Bronchial epithelial cell (primary cell): ENCODE measurements at regions not wholly inside any gene's neighbourhood (a gene's known extent, or its start where the extent isn't known, plus 50 kb on each side); places are given as distances from the start of the nearest gene placed in this dataset.
A peak's percentile ranks its signal among the peaks of the same experiment; 100 is the strongest.

ENCODE experiments used
- DNase-seq: peaks from one replicate; pipeline ENCODE4 v3.0.0-alpha.2; 2010; ENCODE audit warnings: low read depth
- FAIRE-seq: peaks from 2 replicates; lab custom pipeline; 2011; peaks lifted over from hg19 to GRCh38; lab: Jason Lieb, UNC
- H3K27me3 ChIP-seq: 2 replicates; pipeline ENCODE4 v1.5.1; 2011; ENCODE audit warnings: low read length; ENCODE audit not compliant: control insufficient read depth, insufficient read depth
- H3K36me3 ChIP-seq: 2 replicates; pipeline ENCODE4 v1.5.1; 2011; ENCODE audit warnings: low read length; ENCODE audit not compliant: control insufficient read depth, insufficient read depth
- H3K4me3 ChIP-seq: 2 replicates; pipeline ENCODE4 v1.5.1; 2011; ENCODE audit warnings: mild to moderate bottlenecking, low read depth, low read length, control low read depth
- CTCF ChIP-seq: IDR thresholded peaks from 2 replicates; pipeline ENCODE4 v1.5.1; 2011; ENCODE audit warnings: mild to moderate bottlenecking, moderate library complexity, low read length, control low read depth, inconsistent platforms; ENCODE audit not compliant: insufficient read depth, severe bottlenecking

GRCh38 chr5:158419186-158419585, 560.2 kb upstream of the CLINT1 start:
- no peak for DNase-seq
- Histone ChIP-seq H3K36me3 (no peaks in the 10 kb centered on the region), H3K4me3 (no peak overlapping the region), H3K27me3 (no peaks in the 10 kb centered on the region)
- no peak for FAIRE-seq
- TF ChIP-seq CTCF: no peak

DNA sequence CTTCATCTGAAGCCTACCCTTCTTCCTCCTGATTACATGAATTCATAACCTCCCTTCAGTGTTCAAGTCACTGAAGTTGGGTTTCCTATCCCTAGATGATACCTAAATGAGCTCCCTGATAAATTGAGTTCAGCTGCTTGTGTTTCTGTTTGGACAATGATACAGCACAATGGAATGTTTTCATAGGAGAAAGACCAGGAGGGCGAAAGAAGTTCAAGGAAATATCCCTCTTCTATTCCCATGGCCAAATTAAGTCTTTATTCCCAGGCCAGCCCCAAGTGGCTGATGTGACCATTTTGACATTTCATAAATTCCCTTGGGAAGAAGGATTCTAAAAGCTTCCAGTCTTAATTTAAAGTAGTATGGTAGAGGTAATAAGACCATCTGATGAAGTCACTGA, 555.8 kb upstream of the CLINT1 start:
- no peak for TF ChIP-seq CTCF
- Histone ChIP-seq H3K4me3 (no peak overlapping the region), H3K27me3 (no peaks in the 10 kb centered on the region), H3K36me3 (no peaks in the 10 kb centered on the region)
- DNase-seq (peak; percentile 75), FAIRE-seq (no peak)

- Histone ChIP-seq H3K27me3 (no peaks in the 10 kb centered on the region), H3K36me3 (no peaks in the 10 kb centered on the region), H3K4me3 (no peak overlapping the region)
- FAIRE-seq (no peak), DNase-seq (no peak)
- no peak for TF ChIP-seq CTCF
Measured at GRCh38 chr5:158414333-158414762, 555.4 kb upstream of the CLINT1 start.

DNA sequence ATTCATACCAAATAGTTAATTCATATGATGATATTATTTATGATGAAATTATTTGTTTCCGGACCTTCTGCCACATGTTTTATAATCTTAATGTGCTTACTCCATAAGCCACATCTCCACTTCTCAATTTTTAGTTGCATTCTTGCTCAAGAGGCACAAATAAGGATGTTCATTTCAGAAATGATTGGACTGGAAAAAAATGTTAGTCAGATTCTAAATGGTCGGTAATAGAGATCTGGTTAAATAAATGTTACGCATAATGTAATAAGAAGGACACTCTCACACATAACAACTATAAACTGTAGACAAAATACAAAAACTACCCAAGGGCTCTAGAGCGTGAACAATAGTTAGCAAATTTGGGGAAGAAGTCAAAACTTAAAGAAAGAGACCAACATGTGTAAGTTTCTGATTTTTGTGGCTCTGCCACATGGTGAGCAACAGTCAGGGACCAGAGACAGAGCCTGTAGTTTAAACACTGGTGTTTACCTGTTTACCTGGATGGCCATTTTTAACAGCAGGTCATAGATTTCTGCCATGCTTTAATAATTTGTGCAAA, 554.3 kb upstream of the CLINT1 start:
- H3K36me3 ChIP-seq: no peaks in the 10 kb centered on the region
- no peak for TF ChIP-seq CTCF
- FAIRE-seq: no peak

GRCh38 chr5:158410976-158411375, 552.0 kb upstream of the CLINT1 start:
- no peak for TF ChIP-seq CTCF
- FAIRE-seq (no peak), DNase-seq (no peak)
- H3K36me3 ChIP-seq: no peaks in the 10 kb centered on the region
- no peak overlapping the region for H3K4me3 ChIP-seq
- H3K27me3 ChIP-seq: no peaks in the 10 kb centered on the region

More for the DNA sequence above, 554.3 kb upstream of the CLINT1 start:
- no peaks in the 10 kb centered on the region for H3K27me3 ChIP-seq
- no peak for DNase-seq
- no peak overlapping the region for H3K4me3 ChIP-seq

DNA sequence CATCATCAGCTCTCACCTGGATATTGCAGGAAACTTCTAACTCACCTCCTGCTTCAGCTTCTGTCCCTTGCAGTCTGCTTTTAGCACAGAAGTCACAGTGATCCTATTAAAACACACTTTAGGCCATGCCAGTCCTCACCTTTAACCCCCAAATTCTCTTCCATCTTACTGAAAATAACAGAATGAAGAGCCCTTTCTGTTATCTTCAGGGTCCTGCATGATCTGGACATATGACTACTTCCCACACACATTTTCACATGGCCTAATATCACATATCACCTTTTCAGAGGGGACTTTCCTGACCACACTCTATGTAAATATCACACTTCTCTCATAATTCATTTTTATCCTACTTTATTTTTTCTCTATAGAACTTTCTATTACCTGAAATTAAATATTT, 550.6 kb upstream of the CLINT1 start:
- H3K27me3 ChIP-seq: no peaks in the 10 kb centered on the region
- DNase-seq (no peak), FAIRE-seq (no peak)
- no peak for TF ChIP-seq CTCF
- no peaks in the 10 kb centered on the region for H3K36me3 ChIP-seq
- no peak overlapping the region for H3K4me3 ChIP-seq
